ENCODE measurements at regions not wholly inside any gene's neighbourhood (a gene's known extent, or its start where the extent isn't known, plus 50 kb on each side); places are given as distances from the start of the nearest gene placed in this dataset.

DNA sequence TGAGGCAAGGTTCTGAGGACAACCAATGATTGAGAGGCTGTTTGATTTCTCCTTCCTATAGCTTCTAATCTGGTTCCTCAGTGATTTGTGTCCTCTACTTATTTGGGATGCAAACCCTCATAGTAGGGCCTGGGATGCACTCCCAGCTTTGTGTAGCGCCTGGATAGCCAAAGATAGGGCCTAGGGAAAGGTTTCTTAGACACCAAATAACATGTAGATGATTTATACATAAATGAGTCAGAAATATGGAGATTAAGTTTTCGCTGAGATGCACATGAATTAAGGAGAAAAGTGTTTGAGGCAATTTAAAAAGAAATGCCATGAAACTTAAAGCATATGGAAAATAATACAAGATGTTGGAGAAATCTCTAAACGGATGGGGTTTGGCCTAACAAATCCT, 66.0 kb upstream of the LMO4 start:
- Histone ChIP-seq H2AK5ac (ENCODE audit: low read depth, low read length) (no peak overlapping the region), H3K27ac (ENCODE audit: insufficient read depth, low read length) (no peak overlapping the region), H3K9me1 (ENCODE audit: insufficient read depth, low read length) (no peaks in the 10 kb centered on the region), H2BK120ac (ENCODE audit: low read depth, low read length) (no peak overlapping the region), H3K14ac (replicated peaks; ENCODE audit: low read depth, low read length) (no peak overlapping the region), H3K9me3 (ENCODE audit: control insufficient read depth, insufficient read depth, low read length) (no peaks in the 10 kb centered on the region), H4K20me1 (ENCODE audit: insufficient read depth, low read length) (no peaks in the 10 kb centered on the region), H3K18ac (ENCODE audit: low read depth, low read length) (no peak overlapping the region), H4K91ac (ENCODE audit: insufficient read depth, low read depth, low read length) (no peak overlapping the region), H3K4me3 (ENCODE audit: insufficient read depth, low read depth, low read length) (no peak overlapping the region), H3K4me2 (ENCODE audit: low read depth, low read length) (no peak overlapping the region), H4K5ac (ENCODE audit: low read depth, low read length) (no peak overlapping the region), H3K36me3 (ENCODE audit: control insufficient read depth, insufficient read depth, low read length) (no peaks in the 10 kb centered on the region), H3K79me1 (ENCODE audit: low read depth in 1 of 2, low read length in 2 of 2) (no peaks in the 10 kb centered on the region), H3K9ac (ENCODE audit: low read depth, low read length) (no peak overlapping the region), H2BK15ac (ENCODE audit: low read depth, low read length) (no peak overlapping the region), H2BK20ac (ENCODE audit: low read depth, low read length) (no peak overlapping the region), H2AFZ (replicated peaks; ENCODE audit: low read length, poor library complexity) (no peak overlapping the region), H3K56ac (ENCODE audit: extremely low read depth, insufficient read depth, low read length) (no peak overlapping the region), H2BK5ac (ENCODE audit: low read depth, low read length, poor library complexity, severe bottlenecking) (no peak overlapping the region), H4K8ac (ENCODE audit: low read depth in 2 of 2, low read length in 2 of 2) (no peak overlapping the region), H3K4ac (ENCODE audit: low read depth, low read length) (no peak overlapping the region), H3K27me3 (ENCODE audit: control insufficient read depth, insufficient read depth, low read length) (no peaks in the 10 kb centered on the region; the same call in none of the 2 replicates), H3K23ac (ENCODE audit: low read depth, low read length) (no peak overlapping the region), H3K4me1 (ENCODE audit: control insufficient read depth, insufficient read depth, low read length) (no peaks in the 10 kb centered on the region), H2AK9ac (replicated peaks; ENCODE audit: low read depth, low read length, poor library complexity) (no peak overlapping the region)
- DNase-seq, result no peak
- ChIA-PET CTCF (no interaction called here), POLR2A (ENCODE audit: unreplicated experiment) (no interaction called here)
- WGBS, 2 experiments (ENCODE audit: extremely low coverage in 2 of 2, insufficient read length in 1 of 2), result no CpG with 5 or more reads among the region's 3 CpGs
- BruUV-seq (replicated peaks), result no TSS peak
- in situ Hi-C loops (cut with MboI; ENCODE audit: low sequenced_read_pairs) (no loop called here), dilution Hi-C loops (cut with HindIII; ENCODE audit: low sequenced_read_pairs, unreplicated experiment) (no loop called here), intact Hi-C loops (cut with micrococcal nuclease) (no loop called here)
- TF ChIP-seq FOS (IDR thresholded peaks at IDR 0.05; ENCODE audit: low read depth, low read length) (no peak), MAFK (IDR thresholded peaks at IDR 0.05; ENCODE audit: low read depth, low read length) (no peak), NFE2L2 (IDR thresholded peaks at IDR 0.05; ENCODE audit: low read depth, low read length) (no peak), BHLHE40 (IDR thresholded peaks at IDR 0.05; ENCODE audit: low read depth, low read length) (no peak)
- no peak for ATAC-seq (ENCODE audit: low read depth)

Measured in IMR-90 (cell line).